HAP-1 (cell line): ENCODE measurements at regions not wholly inside any gene's neighbourhood (a gene's known extent, or its start where the extent isn't known, plus 50 kb on each side); places are given as distances from the start of the nearest gene placed in this dataset.
"Not testable (repeated sequence)": the region's sequence is repeated elsewhere in the genome, so short reads cannot be mapped to it uniquely, and the experiment has no call there.

ENCODE experiments used
- DNase-seq, 2 experiments: peaks; one replicate each; pipeline ENCODE4 v3.0.0-alpha.2; 2016 to 2020; ENCODE audit warnings: low spot score in 2 of 2
- H3K27me3 ChIP-seq: fragments of 250-450 bp; sonication (Bioruptor Pico); 2 replicates; pipeline ENCODE4 v1.5.1; 2020; ENCODE audit warnings: low read depth, mild to moderate bottlenecking, moderate library complexity
- H3K36me3 ChIP-seq: fragments of 250-450 bp; sonication (Bioruptor Pico); replicated peaks from 2 replicates; pipeline ENCODE4 v1.5.1; 2020; ENCODE audit warnings: mild to moderate bottlenecking
- H3K4me1 ChIP-seq: fragments of 250-450 bp; sonication (Bioruptor Pico); 2 replicates; pipeline ENCODE4 v1.5.1; 2020; ENCODE audit warnings: mild to moderate bottlenecking
- H3K4me3 ChIP-seq: fragments of 250-450 bp; sonication (Bioruptor Pico); 2 replicates; pipeline ENCODE4 v1.5.1; 2020; ENCODE audit warnings: mild to moderate bottlenecking, moderate library complexity
- H3K9me3 ChIP-seq: fragments of 250-450 bp; sonication (Bioruptor Pico); 2 replicates; pipeline ENCODE4 v1.5.1; 2020; ENCODE audit warnings: mild to moderate bottlenecking, moderate library complexity
- in situ Hi-C: fragments of 300-500 bp; cut with MboI; formaldehyde crosslinking; loops from 3 replicates; pipeline ENCODE4 v1.14.3; 2020; ENCODE audit warnings: low sequenced_read_pairs, inconsistent platforms, mixed read lengths

- no peak overlapping the region for H3K4me3 ChIP-seq
- no peaks in the 10 kb centered on the region for H3K4me1 ChIP-seq
- no peak for DNase-seq
- H3K9me3 ChIP-seq: no peaks in the 10 kb centered on the region
- no peaks in the 10 kb centered on the region for H3K36me3 ChIP-seq
- H3K27me3 ChIP-seq: 0 out of 2 replicates have a peak, but pooled peaks cover 4% of the 10 kb centered on the region
- in situ Hi-C loops: no loop called here
These were observed 72.5 kb downstream of the LHX2 start for GRCh38 chr9:124084087-124084486.

- in situ Hi-C loops: no loop called here
- DNase-seq: no peak
- Histone ChIP-seq H3K27me3 (0 out of 2 replicates have a peak, but pooled peaks cover 4% of the 10 kb centered on the region), H3K36me3 (no peaks in the 10 kb centered on the region), H3K4me3 (no peak overlapping the region), H3K4me1 (no peaks in the 10 kb centered on the region), H3K9me3 (no peaks in the 10 kb centered on the region)
These were observed 75.7 kb downstream of the LHX2 start for GRCh38 chr9:124087226-124087625.

GRCh38 chr9:124088476-124088837, 76.9 kb downstream of the LHX2 start:
- Histone ChIP-seq H3K36me3 (no peaks in the 10 kb centered on the region), H3K4me1 (no peaks in the 10 kb centered on the region), H3K4me3 (no peak overlapping the region), H3K9me3 (no peaks in the 10 kb centered on the region), H3K27me3 (0 out of 2 replicates have a peak, but pooled peaks cover 4% of the 10 kb centered on the region)
- in situ Hi-C loops: no loop called here
- no peak for DNase-seq

- H3K4me3 ChIP-seq, H3K36me3 ChIP-seq, DNase-seq, H3K4me1 ChIP-seq, H3K9me3 ChIP-seq, in situ Hi-C loops, H3K27me3 ChIP-seq: not testable (repeated sequence)
These were observed 78.3 kb downstream of the LHX2 start for GRCh38 chr9:124089631-124090488.

- Histone ChIP-seq H3K27me3 (peaks cover 7% of the 10 kb centered on the region), H3K36me3 (no peaks in the 10 kb centered on the region), H3K4me3 (no peak overlapping the region), H3K9me3 (no peaks in the 10 kb centered on the region), H3K4me1 (no peaks in the 10 kb centered on the region)
- in situ Hi-C loops: no loop called here
- DNase-seq: no peak
These were observed 86.8 kb downstream of the LHX2 start for GRCh38 chr9:124098141-124098905.

- in situ Hi-C loops: no loop called here
- Histone ChIP-seq H3K9me3 (no peaks in the 10 kb centered on the region), H3K4me1 (no peaks in the 10 kb centered on the region), H3K4me3 (no peak overlapping the region), H3K36me3 (no peaks in the 10 kb centered on the region), H3K27me3 (peaks cover 7% of the 10 kb centered on the region)
- DNase-seq: no peak
These were observed 88.3 kb downstream of the LHX2 start for GRCh38 chr9:124099860-124100259.

GRCh38 chr9:124101215-124101968, 89.8 kb downstream of the LHX2 start:
- no peak for DNase-seq
- Histone ChIP-seq H3K27me3 (peaks cover 2% of the 10 kb centered on the region), H3K9me3 (no peaks in the 10 kb centered on the region), H3K4me3 (no peak overlapping the region), H3K36me3 (no peaks in the 10 kb centered on the region), H3K4me1 (no peaks in the 10 kb centered on the region)
- in situ Hi-C loops: no loop called here

- no peaks in the 10 kb centered on the region for H3K36me3 ChIP-seq
- in situ Hi-C loops: no loop called here
- H3K4me3 ChIP-seq: no peak overlapping the region
- peaks cover 2% of the 10 kb centered on the region for H3K27me3 ChIP-seq
- no peak for DNase-seq
- no peaks in the 10 kb centered on the region for H3K9me3 ChIP-seq
- H3K4me1 ChIP-seq: no peaks in the 10 kb centered on the region
These were observed 90.4 kb downstream of the LHX2 start for GRCh38 chr9:124101969-124102345.

GRCh38 chr9:124102363-124102762, 90.8 kb downstream of the LHX2 start:
- Histone ChIP-seq H3K36me3 (no peaks in the 10 kb centered on the region), H3K4me1 (no peaks in the 10 kb centered on the region), H3K4me3 (no peak overlapping the region), H3K9me3 (no peaks in the 10 kb centered on the region), H3K27me3 (peaks cover 6% of the 10 kb centered on the region)
- in situ Hi-C loops: no loop called here
- DNase-seq: no peak

- Histone ChIP-seq H3K9me3 (0 out of 2 replicates have a peak, but pooled peaks cover 2% of the 10 kb centered on the region), H3K4me3 (no peak overlapping the region), H3K36me3 (no peaks in the 10 kb centered on the region), H3K27me3 (peaks cover 13% of the 10 kb centered on the region), H3K4me1 (no peaks in the 10 kb centered on the region)
- in situ Hi-C loops: no loop called here
- DNase-seq: no peak
These were observed 93.7 kb downstream of the LHX2 start for GRCh38 chr9:124105266-124105665.

GRCh38 chr9:124108216-124108615, 96.6 kb downstream of the LHX2 start:
- DNase-seq: no peak
- in situ Hi-C loops: no loop called here

GRCh38 chr9:124110307-124110915, 98.8 kb downstream of the LHX2 start:
- 0 out of 2 replicates have a peak, but pooled peaks cover 2% of the 10 kb centered on the region for H3K9me3 ChIP-seq
- in situ Hi-C loops: no loop called here
- H3K4me1 ChIP-seq: no peaks in the 10 kb centered on the region
- H3K27me3 ChIP-seq: peaks cover 11% of the 10 kb centered on the region; the same call in 1 of the 2 replicates
- DNase-seq: peak; percentile 50 to 82
- no peak overlapping the region for H3K4me3 ChIP-seq
- H3K36me3 ChIP-seq: no peaks in the 10 kb centered on the region

More at GRCh38 chr9:124108216-124108615, 96.6 kb downstream of the LHX2 start:
- H3K4me3 ChIP-seq: no peak overlapping the region
- no peaks in the 10 kb centered on the region for H3K36me3 ChIP-seq
- 0 out of 2 replicates have a peak, but pooled peaks cover 2% of the 10 kb centered on the region for H3K9me3 ChIP-seq
- H3K27me3 ChIP-seq: peaks cover 11% of the 10 kb centered on the region; the same call in 1 of the 2 replicates
- no peaks in the 10 kb centered on the region for H3K4me1 ChIP-seq

GRCh38 chr9:124116683-124117363, 105.3 kb downstream of the LHX2 start:
- no peak overlapping the region for H3K4me3 ChIP-seq
- H3K4me1 ChIP-seq: no peaks in the 10 kb centered on the region
- in situ Hi-C loops: no loop called here
- DNase-seq: no peak
- H3K36me3 ChIP-seq: no peaks in the 10 kb centered on the region
- no peaks in the 10 kb centered on the region; the same call in 1 of the 2 replicates for H3K9me3 ChIP-seq
- no peaks in the 10 kb centered on the region for H3K27me3 ChIP-seq
